ENCODE measurements at regions not wholly inside any gene's neighbourhood (a gene's known extent, or its start where the extent isn't known, plus 50 kb on each side); places are given as distances from the start of the nearest gene placed in this dataset.

DNA sequence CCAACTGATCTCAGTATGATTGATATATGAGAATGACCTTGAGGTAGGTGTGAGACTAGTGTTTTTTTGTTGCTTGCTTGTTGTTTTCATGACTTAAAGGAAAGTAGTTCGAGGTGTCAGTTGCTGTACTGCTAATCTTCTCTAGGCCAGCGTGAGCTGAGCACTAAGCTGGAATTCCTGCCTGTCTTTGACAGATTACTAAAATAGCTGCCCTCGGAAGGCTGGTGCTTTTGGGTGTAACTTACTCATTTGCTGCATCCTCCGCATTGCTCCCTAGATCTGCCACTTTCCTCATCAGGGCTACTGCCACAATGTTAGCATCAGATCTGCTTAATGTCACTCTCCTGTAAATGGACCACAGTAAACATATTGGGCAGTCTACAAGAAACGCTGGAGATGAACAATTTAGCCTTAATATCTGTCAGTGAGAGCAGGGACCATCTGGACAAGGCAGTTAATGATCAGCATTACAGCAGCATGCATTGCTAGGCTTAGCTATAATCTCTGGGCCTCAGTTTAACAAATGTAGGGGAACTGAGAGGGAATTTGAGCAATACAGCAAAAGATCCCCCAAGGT is 106.6 kb upstream of the CDH6 start:
- TF ChIP-seq, protein P1, sequence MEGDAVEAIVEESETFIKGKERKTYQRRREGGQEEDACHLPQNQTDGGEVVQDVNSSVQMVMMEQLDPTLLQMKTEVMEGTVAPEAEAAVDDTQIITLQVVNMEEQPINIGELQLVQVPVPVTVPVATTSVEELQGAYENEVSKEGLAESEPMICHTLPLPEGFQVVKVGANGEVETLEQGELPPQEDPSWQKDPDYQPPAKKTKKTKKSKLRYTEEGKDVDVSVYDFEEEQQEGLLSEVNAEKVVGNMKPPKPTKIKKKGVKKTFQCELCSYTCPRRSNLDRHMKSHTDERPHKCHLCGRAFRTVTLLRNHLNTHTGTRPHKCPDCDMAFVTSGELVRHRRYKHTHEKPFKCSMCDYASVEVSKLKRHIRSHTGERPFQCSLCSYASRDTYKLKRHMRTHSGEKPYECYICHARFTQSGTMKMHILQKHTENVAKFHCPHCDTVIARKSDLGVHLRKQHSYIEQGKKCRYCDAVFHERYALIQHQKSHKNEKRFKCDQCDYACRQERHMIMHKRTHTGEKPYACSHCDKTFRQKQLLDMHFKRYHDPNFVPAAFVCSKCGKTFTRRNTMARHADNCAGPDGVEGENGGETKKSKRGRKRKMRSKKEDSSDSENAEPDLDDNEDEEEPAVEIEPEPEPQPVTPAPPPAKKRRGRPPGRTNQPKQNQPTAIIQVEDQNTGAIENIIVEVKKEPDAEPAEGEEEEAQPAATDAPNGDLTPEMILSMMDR (IDR thresholded peaks at IDR 0.05), result no peak
- no peak for TF ChIP-seq EP300 (IDR thresholded peaks at IDR 0.05; ENCODE audit: low read depth)
